Kidney (tissue), 13 donors: ENCODE measurements at regions not wholly inside any gene's neighbourhood (a gene's known extent, or its start where the extent isn't known, plus 50 kb on each side); places are given as distances from the start of the nearest gene placed in this dataset.

Experiments used
- DNase-seq, 5 donors: peaks; one replicate each; pipeline ENCODE4 v3.0.0-alpha.2; 2013 to 2020
- FAIRE-seq: peaks from 2 replicates; lab custom pipeline; 2012; peaks lifted over from hg19 to GRCh38; lab: Jason Lieb, UNC
- H3K27ac ChIP-seq, 2 donors: one replicate each; pipeline ENCODE4 v1.7.0; 2013; ENCODE audit warnings: low read depth in 2 of 2, low read length in 2 of 2, inconsistent platforms in 1 of 2
- H3K27me3 ChIP-seq: one replicate; pipeline ENCODE4 v1.7.1; 2013; ENCODE audit warnings: low read length, inconsistent platforms; ENCODE audit not compliant: control insufficient read depth, insufficient read depth
- H3K36me3 ChIP-seq, 3 donors: one replicate each; pipeline versions ENCODE4 v1.7.0 to v1.7.1; 2013; ENCODE audit warnings: low read length in 3 of 3, control low read depth in 1 of 3, inconsistent platforms in 1 of 3; ENCODE audit not compliant: insufficient read depth in 3 of 3, control insufficient read depth in 2 of 3
- H3K4me1 ChIP-seq, 3 donors: one replicate each; pipeline versions ENCODE4 v1.7.0 to v1.7.1; 2013; ENCODE audit warnings: low read length in 3 of 3, inconsistent platforms in 1 of 3, low read depth in 1 of 3; ENCODE audit not compliant: control insufficient read depth in 2 of 3, insufficient read depth in 2 of 3
- H3K4me3 ChIP-seq, 3 donors: one replicate each; pipeline versions ENCODE4 v1.7.0 to v1.8.1; 2013; ENCODE audit warnings: low read length in 3 of 3, control low read depth in 1 of 3, inconsistent platforms in 1 of 3
- H3K9ac ChIP-seq, 3 donors: one replicate each; pipeline versions ENCODE4 v1.7.0 to v1.7.1; 2013; ENCODE audit warnings: low read length in 3 of 3, control low read depth in 1 of 3, inconsistent platforms in 1 of 3
- H3K9me3 ChIP-seq, 3 donors: one replicate each; pipeline versions ENCODE4 v1.7.0 to v1.7.1; 2013; ENCODE audit warnings: low read length in 3 of 3, control low read depth in 1 of 3, inconsistent platforms in 1 of 3; ENCODE audit not compliant: control insufficient read depth in 2 of 3, insufficient read depth in 1 of 3
- CTCF ChIP-seq: IDR thresholded peaks from 3 replicates; pipeline ENCODE4 v1.5.1; 2012; ENCODE audit warnings: mild to moderate bottlenecking, moderate library complexity, borderline replicate concordance; ENCODE audit not compliant: insufficient read depth; ENCODE audit errors: extremely low read depth
- intact Hi-C: fragments of 100-400 bp; cut with DNase I; formaldehyde crosslinking; loops from one replicate; pipeline ENCODE4 v1.11.1; 2022
- donor health status: control.
- donor health status: control.
- donor health status: control.
- donor health status: control.
- donor health status: control.
- donor health status: DM: yes; HTN: yes; CAD: no.
- donor health status: Normal renal cell carcinoma (clear cell type).

- Histone ChIP-seq H3K27me3 (no peaks in the 10 kb centered on the region), H3K4me1 (no peaks in the 10 kb centered on the region), H3K9me3 (peaks cover 0 to 3% (median 0%) of the 10 kb centered on the region in 3 donors), H3K36me3 (no peaks in the 10 kb centered on the region), H3K9ac (no peak overlapping the region), H3K4me3 (no peak overlapping the region), H3K27ac (no peak overlapping the region)
- DNase-seq (no peak), FAIRE-seq (no peak)
- intact Hi-C loops: no loop called here
- no peak for TF ChIP-seq CTCF
Measured at GRCh38 chr6:77123527-77123926, 339.8 kb downstream of the HTR1B start.

- Histone ChIP-seq H3K27me3 (no peaks in the 10 kb centered on the region), H3K27ac (no peak overlapping the region), H3K36me3 (no peaks in the 10 kb centered on the region), H3K4me3 (no peak overlapping the region), H3K9ac (no peak overlapping the region), H3K9me3 (no peaks in the 10 kb centered on the region), H3K4me1 (no peaks in the 10 kb centered on the region)
- intact Hi-C loops: no loop called here
- DNase-seq (no peak), FAIRE-seq (no peak)
- no peak for TF ChIP-seq CTCF
Measured at GRCh38 chr6:77106992-77107391, 356.3 kb downstream of the HTR1B start.

GRCh38 chr6:77105091-77105490, 358.2 kb downstream of the HTR1B start:
- no peak for DNase-seq
- Histone ChIP-seq H3K4me3 (no peak overlapping the region), H3K36me3 (no peaks in the 10 kb centered on the region), H3K4me1 (no peaks in the 10 kb centered on the region), H3K9me3 (no peaks in the 10 kb centered on the region), H3K9ac (no peak overlapping the region), H3K27ac (no peak overlapping the region), H3K27me3 (no peaks in the 10 kb centered on the region)
- TF ChIP-seq CTCF: no peak
- no peak for FAIRE-seq
- intact Hi-C loops: no loop called here

GRCh38 chr6:77097940-77098339, 365.4 kb downstream of the HTR1B start:
- Histone ChIP-seq H3K9ac (no peak overlapping the region), H3K9me3 (no peaks in the 10 kb centered on the region), H3K27me3 (no peaks in the 10 kb centered on the region), H3K4me3 (no peak overlapping the region), H3K4me1 (peaks cover 0 to 6% (median 0%) of the 10 kb centered on the region in 3 donors), H3K36me3 (no peaks in the 10 kb centered on the region), H3K27ac (no peak overlapping the region)
- FAIRE-seq (no peak), DNase-seq (no peak)
- TF ChIP-seq CTCF: no peak
- intact Hi-C loops: no loop called here
